Keratinocyte (primary cell): ENCODE measurements at regions not wholly inside any gene's neighbourhood (a gene's known extent, or its start where the extent isn't known, plus 50 kb on each side); places are given as distances from the start of the nearest gene placed in this dataset.

Source experiments
- DNase-seq: peaks from one replicate; pipeline ENCODE4 v3.0.0-alpha.2; 2011; ENCODE audit warnings: low read depth, missing footprints, low spot score
- FAIRE-seq: peaks from 2 replicates; lab custom pipeline; 2011; peaks lifted over from hg19 to GRCh38; lab: Jason Lieb, UNC
- H2AFZ ChIP-seq: 2 replicates; pipeline ENCODE4 v1.6.0; 2012; ENCODE audit warnings: low read length, control low read depth, inconsistent platforms; ENCODE audit not compliant: control insufficient read depth
- H3K27ac ChIP-seq: 2 replicates; pipeline ENCODE4 v1.5.1; 2011; ENCODE audit warnings: low read length; ENCODE audit not compliant: control insufficient read depth, insufficient read depth
- H3K27me3 ChIP-seq: 3 replicates; pipeline ENCODE4 v1.6.0; 2011; ENCODE audit warnings: low read length; ENCODE audit not compliant: control insufficient read depth, insufficient read depth; ENCODE audit errors: extremely low read depth
- H3K36me3 ChIP-seq, 2 experiments: 2 replicates in 1 of 2; 3 replicates in 1 of 2; pipeline ENCODE4 v1.5.1; 2011; ENCODE audit warnings: low read length in 2 of 2, mild to moderate bottlenecking in 1 of 2; ENCODE audit not compliant: control insufficient read depth in 2 of 2, insufficient read depth in 2 of 2; ENCODE audit errors: extremely low read depth in 1 of 2
- H3K4me1 ChIP-seq: 3 replicates; pipeline ENCODE4 v1.5.1; 2011; ENCODE audit warnings: low read length; ENCODE audit not compliant: control insufficient read depth, insufficient read depth; ENCODE audit errors: extremely low read depth
- H3K4me2 ChIP-seq: 3 replicates; pipeline ENCODE4 v1.6.0; 2011; ENCODE audit warnings: low read depth, low read length; ENCODE audit not compliant: control insufficient read depth, insufficient read depth; ENCODE audit errors: extremely low read depth
- H3K4me3 ChIP-seq, 3 experiments: fragments of 200-600 bp in 1 of 3; sonication (generic) in 1 of 3; 2 replicates in 2 of 3; 3 replicates in 1 of 3; pipeline ENCODE4 v1.5.1; 2011 to 2016; ENCODE audit warnings: low read length in 3 of 3, mild to moderate bottlenecking in 3 of 3, control low read depth in 2 of 3, inconsistent platforms in 1 of 3, low read depth in 1 of 3, mixed read lengths in 1 of 3, mixed run types in 1 of 3, moderate library complexity in 1 of 3; ENCODE audit not compliant: control insufficient read depth in 2 of 3, insufficient read depth in 2 of 3; ENCODE audit errors: extremely low read depth in 1 of 3
- H3K79me2 ChIP-seq: 2 replicates; pipeline ENCODE4 v1.6.0; 2012; ENCODE audit warnings: low read length; ENCODE audit not compliant: control insufficient read depth, insufficient read depth
- H3K9ac ChIP-seq: 3 replicates; pipeline ENCODE4 v1.6.0; 2011; ENCODE audit warnings: low read length; ENCODE audit not compliant: control insufficient read depth, insufficient read depth; ENCODE audit errors: extremely low read depth
- H3K9me1 ChIP-seq: 3 replicates; pipeline ENCODE4 v1.6.0; 2011; ENCODE audit warnings: low read length; ENCODE audit not compliant: control insufficient read depth, insufficient read depth; ENCODE audit errors: extremely low read depth
- H3K9me3 ChIP-seq: 2 replicates; pipeline ENCODE4 v1.5.1; 2012; ENCODE audit warnings: low read depth, low read length; ENCODE audit not compliant: control insufficient read depth
- H4K20me1 ChIP-seq: 3 replicates; pipeline ENCODE4 v1.6.0; 2011; ENCODE audit warnings: low read length; ENCODE audit not compliant: control insufficient read depth, insufficient read depth; ENCODE audit errors: extremely low read depth
- CTCF ChIP-seq, 3 experiments: IDR thresholded peaks in 1 of 3; conservative IDR thresholded peaks in 1 of 3; optimal IDR thresholded peaks in 1 of 3; 2 replicates in 2 of 3; 3 replicates in 1 of 3; pipeline versions ENCODE3 to v1.5.1; 2011; ENCODE audit warnings: low read length in 3 of 3, mild to moderate bottlenecking in 3 of 3, moderate library complexity in 2 of 3, control low read depth in 1 of 3, inconsistent platforms in 1 of 3; ENCODE audit not compliant: insufficient read depth in 2 of 3; ENCODE audit errors: extremely low read depth in 1 of 3
- EZH2 ChIP-seq: IDR thresholded peaks from one replicate; pipeline ENCODE4 v1.6.1; 2012; ENCODE audit warnings: inconsistent platforms, mild to moderate bottlenecking, low read length, moderate library complexity
- dilution Hi-C: fragments of 300-500 bp; cut with MboI; formaldehyde crosslinking; loops from one replicate; pipeline ENCODE4 v1.7.0; 2020; ENCODE audit warnings: low sequenced_read_pairs; ENCODE audit not compliant: extremely low pct_ligation_motif_present

- H3K4me3 ChIP-seq, result no peak overlapping the region
- H3K36me3 ChIP-seq, result no peaks in the 10 kb centered on the region
- no peaks in the 10 kb centered on the region for H3K9me3 ChIP-seq
- no peak for TF ChIP-seq EZH2
- TF ChIP-seq CTCF (optimal IDR thresholded peaks at IDR 0.05 in 1 of 3, IDR thresholded peaks at IDR 0.05 in 1 of 3, conservative IDR thresholded peaks at IDR 0.05 in 1 of 3; ENCODE audit: extremely low read depth in 1 of 3, insufficient read depth in 2 of 3, low read length in 3 of 3), result no peak
- H4K20me1 ChIP-seq, result no peaks in the 10 kb centered on the region
- H3K27me3 ChIP-seq, result no peaks in the 10 kb centered on the region
- dilution Hi-C loops, result no loop called here
- no peaks in the 10 kb centered on the region for H3K9me1 ChIP-seq
- H3K27ac ChIP-seq, result no peak overlapping the region
- FAIRE-seq, result no peak
- H2AFZ ChIP-seq, result no peak overlapping the region
- H3K4me2 ChIP-seq, result no peak overlapping the region
- DNase-seq, result no peak
- no peaks in the 10 kb centered on the region for H3K79me2 ChIP-seq
- no peaks in the 10 kb centered on the region for H3K4me1 ChIP-seq
- no peak overlapping the region for H3K9ac ChIP-seq
Observed at GRCh38 chr20:55142932-55143331, 667.5 kb downstream of the DOK5 start.

DNA sequence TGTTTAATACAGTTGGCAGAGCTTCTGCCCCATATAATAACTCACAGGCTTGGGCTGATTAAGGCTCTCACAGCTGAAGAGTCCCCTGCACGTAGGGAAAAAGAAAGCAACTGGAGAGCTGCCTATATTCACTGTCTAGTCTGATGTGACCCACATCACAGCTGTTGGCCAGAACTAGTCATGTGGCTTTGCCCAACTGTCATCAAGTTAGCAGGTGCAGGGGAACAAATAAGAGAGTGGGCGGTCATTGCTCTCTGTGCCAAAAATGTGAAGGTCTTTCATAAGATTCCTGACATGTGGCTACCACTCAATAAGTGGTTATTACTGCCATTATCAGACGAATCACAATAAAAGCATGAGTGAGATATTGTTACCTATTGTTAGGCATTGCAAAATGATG lies 665.2 kb downstream of the DOK5 start:
- H3K9me1 ChIP-seq, result no peaks in the 10 kb centered on the region
- H3K4me3 ChIP-seq, result no peak overlapping the region
- dilution Hi-C loops, result no loop called here
- no peak overlapping the region for H3K9ac ChIP-seq
- TF ChIP-seq CTCF (optimal IDR thresholded peaks at IDR 0.05 in 1 of 3, IDR thresholded peaks at IDR 0.05 in 1 of 3, conservative IDR thresholded peaks at IDR 0.05 in 1 of 3; ENCODE audit: extremely low read depth in 1 of 3, insufficient read depth in 2 of 3, low read length in 3 of 3) (no peak), EZH2 (no peak)
- no peak for FAIRE-seq
- no peak overlapping the region for H2AFZ ChIP-seq
- no peaks in the 10 kb centered on the region for H3K4me1 ChIP-seq
- no peak overlapping the region for H3K4me2 ChIP-seq
- H3K36me3 ChIP-seq, result no peaks in the 10 kb centered on the region
- H3K79me2 ChIP-seq, result no peaks in the 10 kb centered on the region
- no peaks in the 10 kb centered on the region for H3K9me3 ChIP-seq
- no peaks in the 10 kb centered on the region for H4K20me1 ChIP-seq
- no peaks in the 10 kb centered on the region for H3K27me3 ChIP-seq
- DNase-seq, result no peak
- H3K27ac ChIP-seq, result no peak overlapping the region
